Progenitor cell of endocrine pancreas (in vitro differentiated cells): ENCODE measurements at regions not wholly inside any gene's neighbourhood (a gene's known extent, or its start where the extent isn't known, plus 50 kb on each side); places are given as distances from the start of the nearest gene placed in this dataset.

ENCODE experiments used
- DNase-seq: peaks from one replicate; pipeline ENCODE4 v3.0.0; 2021; ENCODE audit warnings: low spot score; ENCODE audit not compliant: unreplicated experiment
- H3K27ac Mint-ChIP-seq: 2 replicates; pipeline ENCODE4 v1.8.0; 2021; ENCODE audit warnings: mild to moderate bottlenecking, moderate library complexity, mixed read lengths
- H3K27me3 Mint-ChIP-seq: 2 replicates; pipeline ENCODE4 v1.8.0; 2021; ENCODE audit warnings: mixed read lengths
- H3K36me3 Mint-ChIP-seq: 2 replicates; pipeline ENCODE4 v1.8.0; 2022; ENCODE audit warnings: mixed read lengths; ENCODE audit not compliant: insufficient read depth
- H3K4me1 Mint-ChIP-seq: 2 replicates; pipeline ENCODE4 v1.8.0; 2021; ENCODE audit warnings: low read depth, mixed read lengths
- H3K4me3 Mint-ChIP-seq: 2 replicates; pipeline ENCODE4 v1.8.0; 2021; ENCODE audit warnings: low read depth, mild to moderate bottlenecking, moderate library complexity, mixed read lengths
- H3K9me3 Mint-ChIP-seq: 2 replicates; pipeline ENCODE4 v1.8.0; 2021; ENCODE audit warnings: low read depth, mixed read lengths
- CTCF ChIP-seq: fragments of 200-600 bp; sonication (generic); IDR thresholded peaks from one replicate; pipeline ENCODE4 v1.5.0; 2021; ENCODE audit warnings: antibody characterized with exemption, mild to moderate bottlenecking; ENCODE audit not compliant: unreplicated experiment

- H3K4me1 Mint-ChIP-seq, result no peaks in the 10 kb centered on the region
- peaks cover 7% of the 10 kb centered on the region for H3K27me3 Mint-ChIP-seq
- H3K9me3 Mint-ChIP-seq, result peaks cover 5% of the 10 kb centered on the region
- no peak for DNase-seq
- no peaks in the 10 kb centered on the region for H3K36me3 Mint-ChIP-seq
- no peak for TF ChIP-seq CTCF
- no peak overlapping the region for H3K4me3 Mint-ChIP-seq
- no peak overlapping the region for H3K27ac Mint-ChIP-seq
Observed at GRCh38 chr2:239703834-239704233, 303.0 kb upstream of the HDAC4 start.

- H3K27me3 Mint-ChIP-seq, result peaks cover 10% of the 10 kb centered on the region
- no peak overlapping the region for H3K4me3 Mint-ChIP-seq
- no peaks in the 10 kb centered on the region for H3K36me3 Mint-ChIP-seq
- no peaks in the 10 kb centered on the region for H3K4me1 Mint-ChIP-seq
- DNase-seq, result no peak
- peaks cover 5% of the 10 kb centered on the region for H3K9me3 Mint-ChIP-seq
- no peak overlapping the region for H3K27ac Mint-ChIP-seq
- no peak for TF ChIP-seq CTCF
Observed at GRCh38 chr2:239700686-239701345, 300.0 kb upstream of the HDAC4 start.

- Mint-ChIP-seq H3K27ac (no peak overlapping the region), H3K4me1 (peaks cover 2% of the 10 kb centered on the region), H3K4me3 (no peak overlapping the region), H3K9me3 (no peaks in the 10 kb centered on the region), H3K27me3 (peaks cover 8% of the 10 kb centered on the region), H3K36me3 (no peaks in the 10 kb centered on the region)
- DNase-seq, result no peak
- TF ChIP-seq CTCF, result no peak
Observed at GRCh38 chr2:239697399-239698164, 296.8 kb upstream of the HDAC4 start.

- no peak for TF ChIP-seq CTCF
- Mint-ChIP-seq H3K27ac (no peak overlapping the region), H3K36me3 (no peaks in the 10 kb centered on the region), H3K4me1 (peaks cover 5% of the 10 kb centered on the region), H3K9me3 (no peaks in the 10 kb centered on the region), H3K27me3 (peaks cover 8% of the 10 kb centered on the region), H3K4me3 (no peak overlapping the region)
- DNase-seq, result no peak
Observed at GRCh38 chr2:239696559-239697207, 295.9 kb upstream of the HDAC4 start.

- no peak overlapping the region for H3K27ac Mint-ChIP-seq
- H3K4me1 Mint-ChIP-seq, result peaks cover 5% of the 10 kb centered on the region
- H3K9me3 Mint-ChIP-seq, result no peaks in the 10 kb centered on the region
- TF ChIP-seq CTCF, result no peak
- H3K36me3 Mint-ChIP-seq, result no peaks in the 10 kb centered on the region
- H3K27me3 Mint-ChIP-seq, result peaks cover 8% of the 10 kb centered on the region
- no peak for DNase-seq
- H3K4me3 Mint-ChIP-seq, result no peak overlapping the region
Observed at GRCh38 chr2:239695728-239696240, 295.0 kb upstream of the HDAC4 start.
